B cell (primary cell): ENCODE measurements at regions not wholly inside any gene's neighbourhood (a gene's known extent, or its start where the extent isn't known, plus 50 kb on each side); places are given as distances from the start of the nearest gene placed in this dataset.

ENCODE experiments used
- ATAC-seq: fragments of 200-7000 bp; cut with Tn5 transposase; one replicate; pipeline ENCODE4 v1.10.0; 2021; ENCODE audit warnings: low read depth, mild to moderate bottlenecking, moderate number of reproducible peaks, moderate library complexity
- CTCF ChIA-PET: fragments of 350-600 bp; sonication (Branson Sonifier 250); formaldehyde crosslinking; loops from one replicate; lab custom pipeline; 2021; ENCODE audit warnings: antibody characterized with exemption, inconsistent platforms; lab: Charles Lee
- POLR2A ChIA-PET: fragments of 350-600 bp; sonication (Branson Sonifier 250); formaldehyde crosslinking; loops from one replicate; lab custom pipeline; 2021; ENCODE audit warnings: antibody characterized with exemption; lab: Charles Lee
- DNase-seq: peaks from one replicate; pipeline ENCODE4 v3.0.0; 2013
- H2AFZ ChIP-seq: 2 replicates; pipeline ENCODE4 v1.6.1; 2012; ENCODE audit warnings: mild to moderate bottlenecking, low read depth, low read length; ENCODE audit not compliant: insufficient read depth, poor library complexity, severe bottlenecking
- H3K27ac ChIP-seq, 2 donors: 1 replicate in 1 of 2; 2 replicates in 1 of 2; pipeline ENCODE4 v1.5.1; 2012 to 2013; ENCODE audit warnings: low read length in 2 of 2, mild to moderate bottlenecking in 2 of 2, moderate library complexity in 1 of 2
- H3K27me3 ChIP-seq, 4 experiments: fragments of 200-600 bp in 1 of 4; sonication (generic) in 1 of 4; replicated peaks in 1 of 4; 1 replicate in 2 of 4; 2 replicates in 2 of 4; pipeline versions ENCODE4 v1.6.1 to v1.7.0; 2013 to 2016; ENCODE audit warnings: low read length in 3 of 4, mild to moderate bottlenecking in 2 of 4, mixed read lengths in 1 of 4, moderate library complexity in 1 of 4; ENCODE audit not compliant: insufficient read depth in 4 of 4, control insufficient read depth in 3 of 4; ENCODE audit errors: control extremely low read depth in 1 of 4
- H3K36me3 ChIP-seq, 2 experiments: replicated peaks in 1 of 2; 1 replicate in 1 of 2; 2 replicates in 1 of 2; pipeline versions ENCODE4 v1.6.1 to v1.7.1; 2013; ENCODE audit warnings: low read length in 1 of 2; ENCODE audit not compliant: insufficient read depth in 2 of 2, control insufficient read depth in 1 of 2; ENCODE audit errors: control extremely low read depth in 1 of 2, extremely low read depth in 1 of 2
- H3K4me1 ChIP-seq, 2 donors: fragments of 200-600 bp in 1 of 2; sonication (generic) in 1 of 2; 1 replicate in 1 of 2; 2 replicates in 1 of 2; pipeline versions ENCODE4 v1.5.1 to v1.6.1; 2013 to 2017; ENCODE audit warnings: low read length in 2 of 2; ENCODE audit not compliant: control insufficient read depth in 2 of 2, insufficient read depth in 2 of 2
- H3K4me2 ChIP-seq: replicated peaks from 2 replicates; pipeline ENCODE3; 2012; ENCODE audit warnings: mild to moderate bottlenecking, low read depth, low read length; ENCODE audit not compliant: poor library complexity, severe bottlenecking
- H3K4me3 ChIP-seq, 5 experiments: fragments of 200-600 bp in 1 of 5; sonication (generic) in 1 of 5; 1 replicate in 3 of 5; 2 replicates in 2 of 5; pipeline versions ENCODE4 v1.5.1 to v1.7.0; 2011 to 2016; ENCODE audit warnings: low read length in 4 of 5, mild to moderate bottlenecking in 4 of 5, low read depth in 2 of 5, control low read depth in 1 of 5, moderate library complexity in 1 of 5; ENCODE audit not compliant: insufficient read depth in 1 of 5; ENCODE audit errors: control extremely low read depth in 1 of 5, extremely low read depth in 1 of 5
- H3K79me2 ChIP-seq: fragments of 200-600 bp; sonication (generic); one replicate; pipeline ENCODE4 v1.6.0; 2016; ENCODE audit warnings: low read length; ENCODE audit not compliant: control insufficient read depth, insufficient read depth
- H3K9ac ChIP-seq: fragments of 200-600 bp; sonication (generic); 2 replicates; pipeline ENCODE4 v1.6.1; 2017; ENCODE audit warnings: mild to moderate bottlenecking, low read length, moderate library complexity
- H3K9me3 ChIP-seq, 3 donors: one replicate each; pipeline versions ENCODE4 v1.6.1 to v1.7.1; 2013; ENCODE audit warnings: low read length in 2 of 3; ENCODE audit not compliant: control insufficient read depth in 2 of 3, insufficient read depth in 1 of 3; ENCODE audit errors: control extremely low read depth in 1 of 3
- H4K20me1 ChIP-seq: 2 replicates; pipeline ENCODE4 v1.6.0; 2012; ENCODE audit warnings: mild to moderate bottlenecking, low read length; ENCODE audit not compliant: insufficient read depth, control insufficient read depth, poor library complexity, severe bottlenecking
- H3K27ac Mint-ChIP-seq: one replicate; pipeline ENCODE4 v1.8.0; 2021; ENCODE audit warnings: mixed read lengths
- H3K27me3 Mint-ChIP-seq: one replicate; pipeline ENCODE4 v1.8.0; 2021; ENCODE audit warnings: mixed read lengths
- H3K4me1 Mint-ChIP-seq: one replicate; pipeline ENCODE4 v1.8.0; 2021; ENCODE audit warnings: mixed read lengths
- H3K4me3 Mint-ChIP-seq: one replicate; pipeline ENCODE4 v1.8.0; 2021; ENCODE audit warnings: mixed read lengths
- H3K9me3 Mint-ChIP-seq: one replicate; pipeline ENCODE4 v1.8.0; 2022; ENCODE audit warnings: mixed read lengths; ENCODE audit not compliant: insufficient read depth
- EZH2 ChIP-seq: IDR thresholded peaks from 2 replicates; pipeline ENCODE4 v1.6.1; 2012; ENCODE audit warnings: borderline replicate concordance, low read depth, mild to moderate bottlenecking, moderate library complexity, low read length; ENCODE audit not compliant: insufficient read depth, poor library complexity, severe bottlenecking
- WGBS: methylation state at CpG from one replicate; pipeline ENCODE4 v1.1.5; 2013; ENCODE audit warnings: missing lambda C conversion rate; ENCODE audit not compliant: insufficient coverage; 5-methylcytosine and 5-hydroxymethylcytosine counted together
- intact Hi-C: fragments of 100-400 bp; cut with micrococcal nuclease; formaldehyde crosslinking; loops from one replicate; pipeline ENCODE4 v1.10.0; 2022
- TF ChIP-seq, protein P1 (sequence below): fragments of 200-600 bp; IDR thresholded peaks from one replicate; pipeline ENCODE4 v1.8.0; 2022; ENCODE audit warnings: antibody characterized with exemption, mild to moderate bottlenecking

DNA sequence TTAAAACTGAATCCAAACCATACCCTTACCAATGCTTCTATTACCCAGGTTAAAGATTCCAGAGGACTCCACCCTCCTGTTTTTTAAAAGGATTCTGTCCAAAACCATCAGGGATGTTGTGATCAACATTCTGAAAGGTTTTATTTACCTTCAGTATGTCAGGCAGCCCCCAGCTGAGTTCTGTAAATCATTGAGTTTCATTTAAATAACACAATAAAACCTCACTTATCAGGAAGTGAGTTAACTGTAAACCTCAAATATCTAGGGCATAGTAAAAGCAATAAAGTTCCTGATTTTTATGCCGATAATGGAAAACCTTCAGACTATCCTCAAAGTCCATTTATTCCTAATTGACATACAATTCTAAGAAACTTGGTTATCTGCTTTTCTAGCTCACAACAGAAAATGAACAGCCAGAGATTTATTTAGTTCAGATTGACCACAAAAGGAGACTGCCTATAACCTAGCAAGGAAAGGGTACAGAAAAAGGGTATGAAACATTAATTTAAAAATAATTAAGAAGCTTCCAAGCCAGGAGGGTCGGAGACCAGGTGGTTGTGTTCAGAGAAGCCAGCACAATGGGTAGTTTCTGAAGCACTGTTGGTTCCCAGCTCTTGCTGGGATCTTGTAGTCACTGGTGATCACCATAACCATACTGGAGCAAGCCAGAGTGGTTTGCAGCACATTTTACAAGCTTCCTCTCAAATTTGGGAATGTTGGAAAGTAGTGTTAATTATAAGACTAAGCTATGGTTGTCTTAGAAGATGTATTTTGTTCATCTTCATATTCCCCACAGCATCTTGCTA is 336.4 kb upstream of the FMN2 start:
- H3K4me3 Mint-ChIP-seq, result no peak overlapping the region
- no peak overlapping the region for H3K27ac Mint-ChIP-seq
- no peaks in the 10 kb centered on the region for H3K27me3 ChIP-seq
- H3K4me2 ChIP-seq, result no peak overlapping the region
- intact Hi-C loops, result no loop called here
- no peak overlapping the region for H3K4me3 ChIP-seq
- no peaks in the 10 kb centered on the region for H3K4me1 ChIP-seq
- 100% methylated on average over 1 of the region's 2 CpGs for WGBS
- ATAC-seq, result no peak
- H3K27me3 Mint-ChIP-seq, result no peaks in the 10 kb centered on the region
- H3K4me1 Mint-ChIP-seq, result no peaks in the 10 kb centered on the region
- no peaks in the 10 kb centered on the region for H3K36me3 ChIP-seq
- H3K9me3 ChIP-seq, result no peaks in the 10 kb centered on the region
- TF ChIP-seq, protein P1, sequence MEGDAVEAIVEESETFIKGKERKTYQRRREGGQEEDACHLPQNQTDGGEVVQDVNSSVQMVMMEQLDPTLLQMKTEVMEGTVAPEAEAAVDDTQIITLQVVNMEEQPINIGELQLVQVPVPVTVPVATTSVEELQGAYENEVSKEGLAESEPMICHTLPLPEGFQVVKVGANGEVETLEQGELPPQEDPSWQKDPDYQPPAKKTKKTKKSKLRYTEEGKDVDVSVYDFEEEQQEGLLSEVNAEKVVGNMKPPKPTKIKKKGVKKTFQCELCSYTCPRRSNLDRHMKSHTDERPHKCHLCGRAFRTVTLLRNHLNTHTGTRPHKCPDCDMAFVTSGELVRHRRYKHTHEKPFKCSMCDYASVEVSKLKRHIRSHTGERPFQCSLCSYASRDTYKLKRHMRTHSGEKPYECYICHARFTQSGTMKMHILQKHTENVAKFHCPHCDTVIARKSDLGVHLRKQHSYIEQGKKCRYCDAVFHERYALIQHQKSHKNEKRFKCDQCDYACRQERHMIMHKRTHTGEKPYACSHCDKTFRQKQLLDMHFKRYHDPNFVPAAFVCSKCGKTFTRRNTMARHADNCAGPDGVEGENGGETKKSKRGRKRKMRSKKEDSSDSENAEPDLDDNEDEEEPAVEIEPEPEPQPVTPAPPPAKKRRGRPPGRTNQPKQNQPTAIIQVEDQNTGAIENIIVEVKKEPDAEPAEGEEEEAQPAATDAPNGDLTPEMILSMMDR, result no peak
- no peak for TF ChIP-seq EZH2
- H4K20me1 ChIP-seq, result no peaks in the 10 kb centered on the region
- CTCF ChIA-PET, result no interaction called here
- POLR2A ChIA-PET, result no interaction called here
- peaks cover 6% of the 10 kb centered on the region for H3K9me3 Mint-ChIP-seq
- H3K9ac ChIP-seq, result no peak overlapping the region
- H3K27ac ChIP-seq, result no peak overlapping the region
- DNase-seq, result no peak
- no peak overlapping the region for H2AFZ ChIP-seq
- no peaks in the 10 kb centered on the region for H3K79me2 ChIP-seq

DNA sequence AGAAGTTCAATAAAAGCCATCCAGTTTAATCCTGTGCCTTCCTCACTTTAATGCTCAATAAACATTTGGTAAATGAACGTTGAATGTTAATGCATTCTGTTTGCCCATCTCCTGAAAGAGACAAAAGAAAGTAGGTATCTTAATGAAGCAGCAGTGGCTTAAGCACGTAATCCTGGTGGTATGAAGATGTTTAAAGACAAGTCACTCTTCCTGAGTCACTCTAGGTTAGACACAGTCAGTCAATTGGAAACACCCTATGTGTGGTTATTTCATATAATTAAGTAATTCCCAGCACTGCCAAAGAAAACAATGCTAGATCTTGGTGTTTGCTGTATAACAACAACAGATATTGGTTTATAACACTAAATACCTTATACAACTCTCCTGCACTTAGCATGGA is 334.0 kb upstream of the FMN2 start:
- no peak for TF ChIP-seq EZH2
- TF ChIP-seq, protein P1, result no peak
- Histone ChIP-seq H3K9me3 (no peaks in the 10 kb centered on the region), H3K4me1 (no peaks in the 10 kb centered on the region), H3K79me2 (no peaks in the 10 kb centered on the region), H2AFZ (no peak overlapping the region), H3K4me3 (no peak overlapping the region), H3K27me3 (no peaks in the 10 kb centered on the region), H3K36me3 (no peaks in the 10 kb centered on the region), H3K4me2 (no peak overlapping the region), H4K20me1 (no peaks in the 10 kb centered on the region), H3K9ac (no peak overlapping the region), H3K27ac (no peak overlapping the region)
- Mint-ChIP-seq H3K27me3 (no peaks in the 10 kb centered on the region), H3K4me1 (no peaks in the 10 kb centered on the region), H3K27ac (no peak overlapping the region), H3K4me3 (no peak overlapping the region), H3K9me3 (peaks cover 3% of the 10 kb centered on the region)
- ChIA-PET POLR2A (no interaction called here), CTCF (no interaction called here)
- ATAC-seq (no peak), DNase-seq (no peak)
- 100% methylated on average over 1 of the region's 2 CpGs for WGBS
- intact Hi-C loops, result no loop called here
